ENCODE measurements at regions not wholly inside any gene's neighbourhood (a gene's known extent, or its start where the extent isn't known, plus 50 kb on each side); places are given as distances from the start of the nearest gene placed in this dataset.

- Histone ChIP-seq H3K36me3 (ENCODE audit: insufficient read depth, low read length) (no peaks in the 10 kb centered on the region), H3K4me3 (ENCODE audit: low read length, poor library complexity, severe bottlenecking) (no peak overlapping the region), H3K27me3 (ENCODE audit: insufficient read depth, low read length, poor library complexity, severe bottlenecking) (no peaks in the 10 kb centered on the region), H2AFZ (ENCODE audit: low read length) (no peak overlapping the region), H3K4me2 (ENCODE audit: low read depth, low read length, poor library complexity, severe bottlenecking) (no peak overlapping the region), H3K9ac (ENCODE audit: low read depth, low read length, poor library complexity, severe bottlenecking) (no peak overlapping the region), H3K79me2 (ENCODE audit: insufficient read depth, low read length) (no peaks in the 10 kb centered on the region), H3K9me3 (ENCODE audit: insufficient read depth, low read depth, low read length) (no peaks in the 10 kb centered on the region), H3K9me2 (replicated peaks; ENCODE audit: low read depth, low read length) (no peaks in the 10 kb centered on the region), H3F3A (ENCODE audit: low read depth) (no peaks in the 10 kb centered on the region), H3K4me1 (ENCODE audit: insufficient read depth, low read length, poor library complexity, severe bottlenecking) (peaks cover 6% of the 10 kb centered on the region), H4K20me1 (ENCODE audit: insufficient read depth, low read length, poor library complexity, severe bottlenecking) (no peaks in the 10 kb centered on the region)
- TF ChIP-seq CTCF (conservative IDR thresholded peaks at IDR 0.05; ENCODE audit: low read length) (no peak), EZH2phosphoT487 (IDR thresholded peaks at IDR 0.05; ENCODE audit: borderline replicate concordance) (no peak)
Measured at GRCh38 chr10:44008270-44008916, 359.7 kb upstream of the ZNF32 start.

GRCh38 chr10:44006771-44007170 lies 358.1 kb upstream of the ZNF32 start:
- TF ChIP-seq CTCF (conservative IDR thresholded peaks at IDR 0.05; ENCODE audit: low read length) = no peak
- Histone ChIP-seq H2AFZ (ENCODE audit: low read length) (no peak overlapping the region), H3K4me1 (ENCODE audit: insufficient read depth, low read length, poor library complexity, severe bottlenecking) (peaks cover 6% of the 10 kb centered on the region), H3F3A (ENCODE audit: low read depth) (no peaks in the 10 kb centered on the region), H3K9me3 (ENCODE audit: insufficient read depth, low read depth, low read length) (no peaks in the 10 kb centered on the region), H3K27me3 (ENCODE audit: insufficient read depth, low read length, poor library complexity, severe bottlenecking) (no peaks in the 10 kb centered on the region), H3K9ac (ENCODE audit: low read depth, low read length, poor library complexity, severe bottlenecking) (no peak overlapping the region), H3K36me3 (ENCODE audit: insufficient read depth, low read length) (no peaks in the 10 kb centered on the region), H3K79me2 (ENCODE audit: insufficient read depth, low read length) (no peaks in the 10 kb centered on the region), H3K9me2 (replicated peaks; ENCODE audit: low read depth, low read length) (no peaks in the 10 kb centered on the region), H3K4me2 (ENCODE audit: low read depth, low read length, poor library complexity, severe bottlenecking) (no peak overlapping the region), H3K4me3 (ENCODE audit: low read length, poor library complexity, severe bottlenecking) (no peak overlapping the region), H4K20me1 (ENCODE audit: insufficient read depth, low read length, poor library complexity, severe bottlenecking) (no peaks in the 10 kb centered on the region)

- no peaks in the 10 kb centered on the region for H3K27me3 ChIP-seq (ENCODE audit: insufficient read depth, low read length, poor library complexity, severe bottlenecking)
- H3K9me3 ChIP-seq (ENCODE audit: insufficient read depth, low read depth, low read length) = no peaks in the 10 kb centered on the region
- H3K4me3 ChIP-seq (ENCODE audit: low read length, poor library complexity, severe bottlenecking) = no peak overlapping the region
- H3K36me3 ChIP-seq (ENCODE audit: insufficient read depth, low read length) = no peaks in the 10 kb centered on the region
- H3K9ac ChIP-seq (ENCODE audit: low read depth, low read length, poor library complexity, severe bottlenecking) = no peak overlapping the region
- H3K4me2 ChIP-seq (ENCODE audit: low read depth, low read length, poor library complexity, severe bottlenecking) = no peak overlapping the region
- TF ChIP-seq CTCF (conservative IDR thresholded peaks at IDR 0.05; ENCODE audit: low read length) = no peak
- no peak for TF ChIP-seq EZH2phosphoT487 (IDR thresholded peaks at IDR 0.05; ENCODE audit: borderline replicate concordance)
- H3K4me1 ChIP-seq (ENCODE audit: insufficient read depth, low read length, poor library complexity, severe bottlenecking) = peaks cover under 1% of the 10 kb centered on the region
- no peaks in the 10 kb centered on the region for H3K79me2 ChIP-seq (ENCODE audit: insufficient read depth, low read length)
- no peaks in the 10 kb centered on the region for H3F3A ChIP-seq (ENCODE audit: low read depth)
- H2AFZ ChIP-seq (ENCODE audit: low read length) = no peak overlapping the region
- H3K9me2 ChIP-seq (replicated peaks; ENCODE audit: low read depth, low read length) = no peaks in the 10 kb centered on the region
- no peaks in the 10 kb centered on the region for H4K20me1 ChIP-seq (ENCODE audit: insufficient read depth, low read length, poor library complexity, severe bottlenecking)
Measured at GRCh38 chr10:44005788-44006099, 357.1 kb upstream of the ZNF32 start.
